SK-N-MC (cell line): ENCODE measurements at regions not wholly inside any gene's neighbourhood (a gene's known extent, or its start where the extent isn't known, plus 50 kb on each side); places are given as distances from the start of the nearest gene placed in this dataset.

ENCODE experiments used
- EZH2 ChIP-seq: fragments of 200-600 bp; sonication (generic); IDR thresholded peaks from one replicate; pipeline ENCODE4 v1.6.1; 2017; ENCODE audit warnings: antibody characterized with exemption
- FOXP2 ChIP-seq: optimal IDR thresholded peaks from 2 replicates; pipeline ENCODE3; 2011; ENCODE audit warnings: mild to moderate bottlenecking, moderate library complexity; ENCODE audit not compliant: insufficient read depth; ENCODE audit errors: extremely low read length, control extremely low read depth

DNA sequence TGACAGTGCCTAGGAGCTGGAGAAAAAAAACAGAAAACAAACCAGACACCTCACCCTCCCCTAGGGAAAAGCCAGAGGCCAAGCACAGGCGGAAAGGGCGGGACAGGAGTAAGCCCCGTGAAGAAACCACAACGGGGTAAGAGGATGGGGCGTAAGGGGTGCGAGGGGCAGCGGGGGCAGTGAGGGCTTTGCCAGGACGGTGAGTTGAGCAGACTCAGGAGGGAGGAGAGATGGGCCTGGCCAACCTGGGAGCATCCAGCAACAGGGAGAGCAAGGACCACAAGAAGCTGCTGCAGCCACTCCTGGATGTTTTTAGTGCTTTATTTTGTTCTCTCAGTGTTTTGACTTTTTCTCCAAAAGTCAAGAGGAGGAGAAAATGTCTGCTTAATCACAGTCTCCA, 114.1 kb upstream of the SOX1 start:
- TF ChIP-seq FOXP2: no peak
- TF ChIP-seq EZH2: no peak
